HG03521 (cell line): ENCODE measurements at regions not wholly inside any gene's neighbourhood (a gene's known extent, or its start where the extent isn't known, plus 50 kb on each side); places are given as distances from the start of the nearest gene placed in this dataset.

Source experiments
- ATAC-seq: cut with Tn5 transposase; IDR thresholded peaks from one replicate; pipeline ENCODE4 v1.9.1; 2021; ENCODE audit warnings: mild to moderate bottlenecking, moderate library complexity; ENCODE audit not compliant: unreplicated experiment

GRCh38 chr2:143833015-143833660, 686.8 kb downstream of the ZEB2 start:
- ATAC-seq, result no peak

GRCh38 chr2:143830476-143830875, 689.4 kb downstream of the ZEB2 start:
- no peak for ATAC-seq

GRCh38 chr2:143828763-143829537, 691.0 kb downstream of the ZEB2 start:
- ATAC-seq, result no peak

DNA sequence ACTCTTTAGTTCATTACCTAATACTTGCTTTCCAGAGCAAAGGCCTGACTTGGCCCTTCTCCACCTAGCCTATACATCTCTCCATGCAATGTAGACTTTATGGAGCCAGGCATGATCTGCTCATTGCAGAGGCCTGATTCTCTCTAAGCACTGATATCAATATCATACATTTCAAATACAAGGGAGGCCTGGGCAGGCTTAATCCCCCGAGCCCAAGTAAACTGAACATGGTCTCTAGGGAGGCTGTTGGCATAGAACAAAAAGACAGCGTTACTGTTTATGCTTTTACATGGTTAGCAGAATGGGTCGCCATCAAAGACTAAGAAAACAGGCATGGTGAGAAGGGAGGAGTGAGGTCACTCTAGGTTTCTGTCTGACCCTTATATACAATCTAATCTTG, 695.1 kb downstream of the ZEB2 start:
- no peak for ATAC-seq

GRCh38 chr2:143823876-143824275, 694.7 kb downstream of the ARHGAP15 start:
- no peak for ATAC-seq

GRCh38 chr2:143823296-143823695, 694.1 kb downstream of the ARHGAP15 start:
- no peak for ATAC-seq

DNA sequence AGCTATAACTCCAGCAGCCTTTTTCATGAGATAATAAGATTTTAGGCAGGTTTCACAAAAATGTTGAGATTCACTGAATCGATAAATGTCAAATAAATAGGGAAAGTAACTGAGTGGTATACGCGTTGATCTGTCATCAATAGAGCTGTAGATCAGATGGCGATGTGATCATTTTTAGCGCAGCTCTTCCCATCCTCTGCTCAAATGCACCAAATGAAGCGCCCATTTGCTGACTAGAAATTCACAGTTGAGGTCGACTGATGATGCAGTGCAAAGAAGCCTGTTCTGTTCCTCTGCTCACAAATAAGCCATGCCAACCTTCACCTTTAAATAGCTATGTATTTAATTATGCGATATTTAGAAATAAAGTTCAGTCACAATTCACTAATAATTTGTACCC, 693.5 kb downstream of the ARHGAP15 start:
- no peak for ATAC-seq

DNA sequence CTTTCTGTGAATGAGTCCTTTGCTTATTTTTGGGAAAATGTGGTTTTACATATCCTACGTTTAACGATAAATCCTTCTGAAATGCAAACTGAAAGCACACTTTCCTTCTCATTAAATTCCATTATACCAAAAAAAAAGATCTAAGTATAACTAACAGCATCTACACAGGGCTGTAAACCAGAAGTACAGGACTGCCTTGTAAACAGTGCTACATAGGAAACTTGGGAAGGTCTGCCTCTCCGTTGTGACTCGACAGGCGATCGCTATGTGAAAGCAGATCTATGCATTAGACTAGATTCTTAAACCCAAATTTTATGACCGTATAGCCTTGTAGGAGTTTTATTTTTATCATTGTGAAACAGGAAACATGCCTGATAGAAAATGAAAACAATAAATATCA, 690.5 kb downstream of the ARHGAP15 start:
- no peak for ATAC-seq

DNA sequence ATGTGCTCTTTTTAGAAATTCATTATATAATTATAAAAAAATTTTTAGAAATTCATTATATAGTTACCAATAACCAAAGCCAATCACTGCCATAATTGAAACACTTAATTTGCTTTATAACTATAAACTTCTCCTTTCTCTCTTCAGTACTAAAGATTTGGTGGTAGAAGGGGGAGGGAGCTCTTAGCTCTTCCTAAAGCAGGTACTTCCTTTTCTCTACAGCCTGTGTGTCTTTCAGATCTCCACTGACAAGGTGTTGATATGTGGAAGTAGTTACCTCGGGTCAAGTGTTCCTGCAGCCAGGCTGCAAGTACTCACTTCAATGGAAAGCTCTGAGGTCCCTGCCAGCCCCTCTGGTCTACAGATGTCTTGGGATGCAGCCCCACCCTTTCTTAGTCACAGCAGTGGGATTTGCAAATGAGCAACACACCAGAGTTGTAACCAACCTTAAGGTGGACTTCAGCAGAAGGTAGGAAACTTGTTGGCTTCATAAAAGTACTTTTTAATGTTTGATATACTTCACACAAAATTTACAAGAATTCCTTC, 690.0 kb downstream of the ARHGAP15 start:
- ATAC-seq, result no peak
